ENCODE measurements at regions not wholly inside any gene's neighbourhood (a gene's known extent, or its start where the extent isn't known, plus 50 kb on each side); places are given as distances from the start of the nearest gene placed in this dataset.
"Not testable (repeated sequence)": the region's sequence is repeated elsewhere in the genome, so short reads cannot be mapped to it uniquely, and the experiment has no call there.

DNA sequence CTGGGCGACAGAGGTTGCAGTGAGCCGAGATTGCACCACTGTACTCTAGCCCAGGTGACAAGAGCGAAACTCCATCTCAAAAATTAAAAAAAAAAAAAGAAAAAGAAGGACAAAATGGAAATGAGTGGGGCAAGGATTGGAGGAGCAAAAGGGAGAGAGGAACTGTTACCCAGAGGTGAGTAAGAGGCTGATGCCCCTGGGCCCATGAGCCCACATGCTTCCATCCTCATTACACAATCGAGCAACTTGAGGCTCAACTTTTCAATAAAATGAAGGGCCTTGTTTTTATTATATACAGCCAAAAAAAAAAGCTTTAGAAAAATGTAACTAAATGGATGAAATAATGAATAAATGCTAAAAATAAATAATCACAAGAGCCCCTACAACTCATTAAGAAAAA lies 91.7 kb upstream of the YWHAQ start:
- Histone ChIP-seq H3F3A (ENCODE audit: low read depth) (no peaks in the 10 kb centered on the region), H3K4me1 (ENCODE audit: insufficient read depth, low read length, poor library complexity, severe bottlenecking) (no peaks in the 10 kb centered on the region), H3K4me2 (ENCODE audit: low read depth, low read length, poor library complexity, severe bottlenecking) (no peak overlapping the region), H3K9me3 (ENCODE audit: insufficient read depth, low read depth, low read length) (no peaks in the 10 kb centered on the region), H3K4me3 (ENCODE audit: low read length, poor library complexity, severe bottlenecking) (no peak overlapping the region), H3K9ac (ENCODE audit: low read depth, low read length, poor library complexity, severe bottlenecking) (no peak overlapping the region), H3K36me3 (ENCODE audit: insufficient read depth, low read length) (no peaks in the 10 kb centered on the region), H3K9me2 (replicated peaks; ENCODE audit: low read depth, low read length) (no peaks in the 10 kb centered on the region), H4K20me1 (ENCODE audit: insufficient read depth, low read length, poor library complexity, severe bottlenecking) (no peaks in the 10 kb centered on the region), H3K79me2 (ENCODE audit: insufficient read depth, low read length) (no peaks in the 10 kb centered on the region), H3K27me3 (ENCODE audit: insufficient read depth, low read length, poor library complexity, severe bottlenecking) (no peaks in the 10 kb centered on the region), H2AFZ (ENCODE audit: low read length) (no peak overlapping the region)
- TF ChIP-seq EZH2phosphoT487 (IDR thresholded peaks at IDR 0.05; ENCODE audit: borderline replicate concordance) (no peak), CTCF (conservative IDR thresholded peaks at IDR 0.05; ENCODE audit: low read length) (no peak)

DNA sequence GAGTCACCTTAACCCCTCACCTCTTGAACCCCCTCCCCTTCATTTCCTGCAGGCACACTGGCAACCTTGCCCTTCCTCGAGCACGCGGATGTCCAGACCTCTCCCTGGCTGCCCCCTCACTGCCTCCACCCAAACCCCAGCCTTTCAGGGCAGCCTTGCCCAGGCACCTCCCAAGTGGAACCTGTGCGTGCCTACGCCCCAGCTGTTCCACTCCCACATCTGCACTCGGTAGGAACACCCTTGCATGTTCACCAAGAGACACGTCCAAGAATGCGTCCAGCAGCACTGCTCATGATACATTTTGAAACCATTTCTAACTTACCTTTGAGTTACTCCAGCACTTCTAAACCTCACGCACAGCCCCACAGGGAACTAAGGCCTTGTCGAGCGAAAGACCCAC lies 93.8 kb upstream of the YWHAQ start:
- Histone ChIP-seq H4K20me1 (ENCODE audit: insufficient read depth, low read length, poor library complexity, severe bottlenecking) (no peaks in the 10 kb centered on the region), H2AFZ (ENCODE audit: low read length) (no peak overlapping the region), H3K9ac (ENCODE audit: low read depth, low read length, poor library complexity, severe bottlenecking) (no peak overlapping the region), H3K36me3 (ENCODE audit: insufficient read depth, low read length) (no peaks in the 10 kb centered on the region), H3K79me2 (ENCODE audit: insufficient read depth, low read length) (no peaks in the 10 kb centered on the region), H3K4me1 (ENCODE audit: insufficient read depth, low read length, poor library complexity, severe bottlenecking) (no peaks in the 10 kb centered on the region), H3K4me2 (ENCODE audit: low read depth, low read length, poor library complexity, severe bottlenecking) (no peak overlapping the region), H3K9me3 (ENCODE audit: insufficient read depth, low read depth, low read length) (no peaks in the 10 kb centered on the region), H3K9me2 (replicated peaks; ENCODE audit: low read depth, low read length) (no peaks in the 10 kb centered on the region), H3F3A (ENCODE audit: low read depth) (no peaks in the 10 kb centered on the region), H3K4me3 (ENCODE audit: low read length, poor library complexity, severe bottlenecking) (no peak overlapping the region), H3K27me3 (ENCODE audit: insufficient read depth, low read length, poor library complexity, severe bottlenecking) (no peaks in the 10 kb centered on the region)
- TF ChIP-seq CTCF (conservative IDR thresholded peaks at IDR 0.05; ENCODE audit: low read length) (no peak), EZH2phosphoT487 (IDR thresholded peaks at IDR 0.05; ENCODE audit: borderline replicate concordance) (no peak)

DNA sequence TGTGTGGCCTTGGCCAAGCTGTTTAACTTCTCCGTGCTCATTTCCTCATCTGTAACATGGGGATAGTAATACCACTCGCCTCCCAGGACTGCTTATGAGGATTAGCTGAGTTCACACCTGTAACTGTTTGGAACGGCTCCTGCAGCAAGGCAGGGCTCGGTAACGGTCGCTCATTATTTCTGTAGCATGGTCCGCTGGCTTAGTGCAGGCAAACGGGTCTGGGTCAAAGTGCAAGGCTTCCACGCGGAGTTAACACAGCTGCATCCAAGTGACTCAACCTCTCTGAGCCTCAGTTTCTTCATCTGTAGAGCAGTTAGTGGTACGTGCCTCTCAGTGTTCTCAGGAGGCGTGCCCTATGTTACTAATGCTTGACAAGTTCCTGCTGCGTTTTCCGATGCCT lies 94.3 kb upstream of the YWHAQ start:
- H3F3A ChIP-seq (ENCODE audit: low read depth), result no peaks in the 10 kb centered on the region
- H3K4me3 ChIP-seq (ENCODE audit: low read length, poor library complexity, severe bottlenecking), result no peak overlapping the region
- no peaks in the 10 kb centered on the region for H3K36me3 ChIP-seq (ENCODE audit: insufficient read depth, low read length)
- no peaks in the 10 kb centered on the region for H3K9me3 ChIP-seq (ENCODE audit: insufficient read depth, low read depth, low read length)
- H2AFZ ChIP-seq (ENCODE audit: low read length), result no peak overlapping the region
- H3K4me1 ChIP-seq (ENCODE audit: insufficient read depth, low read length, poor library complexity, severe bottlenecking), result no peaks in the 10 kb centered on the region
- TF ChIP-seq CTCF (conservative IDR thresholded peaks at IDR 0.05; ENCODE audit: low read length), result no peak
- no peak for TF ChIP-seq EZH2phosphoT487 (IDR thresholded peaks at IDR 0.05; ENCODE audit: borderline replicate concordance)
- no peak overlapping the region for H3K4me2 ChIP-seq (ENCODE audit: low read depth, low read length, poor library complexity, severe bottlenecking)
- no peak overlapping the region for H3K9ac ChIP-seq (ENCODE audit: low read depth, low read length, poor library complexity, severe bottlenecking)
- H3K79me2 ChIP-seq (ENCODE audit: insufficient read depth, low read length), result no peaks in the 10 kb centered on the region
- H3K27me3 ChIP-seq (ENCODE audit: insufficient read depth, low read length, poor library complexity, severe bottlenecking), result no peaks in the 10 kb centered on the region
- no peaks in the 10 kb centered on the region for H4K20me1 ChIP-seq (ENCODE audit: insufficient read depth, low read length, poor library complexity, severe bottlenecking)
- no peaks in the 10 kb centered on the region for H3K9me2 ChIP-seq (replicated peaks; ENCODE audit: low read depth, low read length)

DNA sequence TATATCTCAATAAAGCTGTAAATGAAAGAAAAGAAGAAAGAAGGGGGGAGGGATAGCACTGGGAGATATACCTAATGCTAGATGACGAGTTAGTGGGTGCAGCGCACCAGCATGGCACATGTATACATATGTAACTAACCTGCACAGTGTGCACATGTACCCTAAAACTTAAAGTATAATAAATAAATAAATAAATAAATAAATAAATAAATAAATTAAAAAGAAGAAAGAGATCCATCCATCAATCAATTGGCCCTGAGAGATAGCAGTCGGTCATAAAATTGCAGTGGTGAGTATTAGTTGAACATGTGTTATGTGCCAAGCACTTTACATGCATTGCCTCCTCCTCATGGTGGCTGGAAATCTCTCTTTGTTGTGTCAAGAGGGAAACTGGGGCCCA lies 95.2 kb upstream of the YWHAQ start:
- not testable (repeated sequence) for H3K9me2 ChIP-seq (replicated peaks; ENCODE audit: low read depth, low read length); H3F3A ChIP-seq (ENCODE audit: low read depth); H3K36me3 ChIP-seq (ENCODE audit: insufficient read depth, low read length); H3K79me2 ChIP-seq (ENCODE audit: insufficient read depth, low read length); H3K9ac ChIP-seq (ENCODE audit: low read depth, low read length, poor library complexity, severe bottlenecking); H3K9me3 ChIP-seq (ENCODE audit: insufficient read depth, low read depth, low read length); H3K4me2 ChIP-seq (ENCODE audit: low read depth, low read length, poor library complexity, severe bottlenecking); H3K4me3 ChIP-seq (ENCODE audit: low read length, poor library complexity, severe bottlenecking); H3K4me1 ChIP-seq (ENCODE audit: insufficient read depth, low read length, poor library complexity, severe bottlenecking); H4K20me1 ChIP-seq (ENCODE audit: insufficient read depth, low read length, poor library complexity, severe bottlenecking); H3K27me3 ChIP-seq (ENCODE audit: insufficient read depth, low read length, poor library complexity, severe bottlenecking); H2AFZ ChIP-seq (ENCODE audit: low read length)

DNA sequence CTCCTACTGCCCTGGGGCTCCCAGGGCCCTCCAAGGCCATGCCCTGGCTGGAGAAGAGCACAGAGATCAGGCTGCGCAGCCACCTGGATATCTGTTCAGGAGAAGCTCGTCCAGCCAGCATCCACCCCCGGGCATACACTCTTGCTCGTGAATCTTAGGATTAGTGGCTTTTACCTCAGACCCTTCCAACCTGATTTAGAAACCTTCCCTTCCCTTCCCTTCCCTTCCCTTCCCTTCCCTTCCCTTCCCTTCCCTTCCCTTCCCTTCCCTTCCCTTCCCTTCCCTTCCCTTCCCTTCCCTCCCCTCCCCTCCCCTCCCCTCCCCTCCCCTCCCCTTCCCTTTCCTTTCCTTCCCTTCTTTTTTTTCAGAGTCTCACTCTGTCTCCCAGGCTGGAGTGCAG lies 99.7 kb upstream of the YWHAQ start:
- H2AFZ ChIP-seq (ENCODE audit: low read length); H3K9me2 ChIP-seq (replicated peaks; ENCODE audit: low read depth, low read length); H3K27me3 ChIP-seq (ENCODE audit: insufficient read depth, low read length, poor library complexity, severe bottlenecking); H3K9ac ChIP-seq (ENCODE audit: low read depth, low read length, poor library complexity, severe bottlenecking); H3K79me2 ChIP-seq (ENCODE audit: insufficient read depth, low read length); H3K4me1 ChIP-seq (ENCODE audit: insufficient read depth, low read length, poor library complexity, severe bottlenecking); H3K4me3 ChIP-seq (ENCODE audit: low read length, poor library complexity, severe bottlenecking); H4K20me1 ChIP-seq (ENCODE audit: insufficient read depth, low read length, poor library complexity, severe bottlenecking); H3F3A ChIP-seq (ENCODE audit: low read depth); H3K9me3 ChIP-seq (ENCODE audit: insufficient read depth, low read depth, low read length); H3K4me2 ChIP-seq (ENCODE audit: low read depth, low read length, poor library complexity, severe bottlenecking); H3K36me3 ChIP-seq (ENCODE audit: insufficient read depth, low read length): not testable (repeated sequence)
